Breast epithelium (tissue), 3 donors: ENCODE measurements at regions not wholly inside any gene's neighbourhood (a gene's known extent, or its start where the extent isn't known, plus 50 kb on each side); places are given as distances from the start of the nearest gene placed in this dataset.

Experiments
- POLR2A ChIP-seq: fragments of 450-650 bp; IDR thresholded peaks from one replicate; pipeline ENCODE4 v1.6.1; 2016; ENCODE audit warnings: antibody characterized with exemption, mild to moderate bottlenecking, moderate library complexity
- TF ChIP-seq, protein P1 (sequence below), 3 donors: fragments of 450-650 bp; IDR thresholded peaks; one replicate each; pipeline ENCODE4 v1.5.1; 2016 to 2017; ENCODE audit warnings: antibody characterized with exemption in 3 of 3, mild to moderate bottlenecking in 3 of 3, moderate library complexity in 3 of 3

- TF ChIP-seq POLR2A, result no peak
- TF ChIP-seq, protein P1, sequence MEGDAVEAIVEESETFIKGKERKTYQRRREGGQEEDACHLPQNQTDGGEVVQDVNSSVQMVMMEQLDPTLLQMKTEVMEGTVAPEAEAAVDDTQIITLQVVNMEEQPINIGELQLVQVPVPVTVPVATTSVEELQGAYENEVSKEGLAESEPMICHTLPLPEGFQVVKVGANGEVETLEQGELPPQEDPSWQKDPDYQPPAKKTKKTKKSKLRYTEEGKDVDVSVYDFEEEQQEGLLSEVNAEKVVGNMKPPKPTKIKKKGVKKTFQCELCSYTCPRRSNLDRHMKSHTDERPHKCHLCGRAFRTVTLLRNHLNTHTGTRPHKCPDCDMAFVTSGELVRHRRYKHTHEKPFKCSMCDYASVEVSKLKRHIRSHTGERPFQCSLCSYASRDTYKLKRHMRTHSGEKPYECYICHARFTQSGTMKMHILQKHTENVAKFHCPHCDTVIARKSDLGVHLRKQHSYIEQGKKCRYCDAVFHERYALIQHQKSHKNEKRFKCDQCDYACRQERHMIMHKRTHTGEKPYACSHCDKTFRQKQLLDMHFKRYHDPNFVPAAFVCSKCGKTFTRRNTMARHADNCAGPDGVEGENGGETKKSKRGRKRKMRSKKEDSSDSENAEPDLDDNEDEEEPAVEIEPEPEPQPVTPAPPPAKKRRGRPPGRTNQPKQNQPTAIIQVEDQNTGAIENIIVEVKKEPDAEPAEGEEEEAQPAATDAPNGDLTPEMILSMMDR (IDR thresholded peaks at IDR 0.05), result no peak
These were observed 338.1 kb upstream of the LYPLAL1 start for GRCh38 chr1:218835609-218836008.
